22Rv1 (cell line): ENCODE measurements at regions not wholly inside any gene's neighbourhood (a gene's known extent, or its start where the extent isn't known, plus 50 kb on each side); places are given as distances from the start of the nearest gene placed in this dataset.

Source experiments
- CTCF ChIP-seq: fragments of 450-650 bp; IDR thresholded peaks from 2 replicates; pipeline ENCODE4 v1.5.1; 2017; ENCODE audit warnings: mild to moderate bottlenecking
- ZFX ChIP-seq: fragments of 450-650 bp; IDR thresholded peaks from 2 replicates; pipeline ENCODE4 v1.6.1; 2017; ENCODE audit warnings: antibody characterized with exemption, borderline replicate concordance

- no peak for TF ChIP-seq CTCF
- no peak for TF ChIP-seq ZFX
Observed at GRCh38 chr6:11918739-11919605, 93.1 kb upstream of the HIVEP1 start.
